NOMO-1 treated with DMSO at 0.1 percent for 48 hours (cell line): ENCODE measurements at regions not wholly inside any gene's neighbourhood (a gene's known extent, or its start where the extent isn't known, plus 50 kb on each side); places are given as distances from the start of the nearest gene placed in this dataset.

Source experiments
- DNase-seq: peaks from one replicate; lab custom pipeline; 2025; ENCODE audit not compliant: unreplicated experiment; lab: John Stamatoyannopoulos, UW

DNA sequence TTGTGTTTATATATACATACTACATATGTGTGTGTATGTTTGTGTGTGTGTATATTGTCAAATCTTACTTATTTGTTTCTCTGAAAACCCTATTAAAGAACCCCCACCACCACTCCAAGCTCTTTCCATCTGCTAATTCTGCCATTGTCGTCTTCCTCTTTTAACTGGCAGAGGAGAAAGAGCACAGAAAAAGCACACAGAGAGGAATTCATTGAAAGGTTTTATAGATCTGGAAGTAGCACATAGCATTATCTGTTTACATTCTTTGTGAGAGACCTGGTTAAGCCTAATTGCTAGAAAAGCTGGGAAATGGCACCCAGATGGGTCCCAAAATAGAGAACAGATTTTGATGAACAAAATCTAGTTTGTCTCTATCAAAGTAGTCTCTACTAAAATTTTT is 800.0 kb upstream of the PIK3C3 start:
- DNase-seq = no peak

DNA sequence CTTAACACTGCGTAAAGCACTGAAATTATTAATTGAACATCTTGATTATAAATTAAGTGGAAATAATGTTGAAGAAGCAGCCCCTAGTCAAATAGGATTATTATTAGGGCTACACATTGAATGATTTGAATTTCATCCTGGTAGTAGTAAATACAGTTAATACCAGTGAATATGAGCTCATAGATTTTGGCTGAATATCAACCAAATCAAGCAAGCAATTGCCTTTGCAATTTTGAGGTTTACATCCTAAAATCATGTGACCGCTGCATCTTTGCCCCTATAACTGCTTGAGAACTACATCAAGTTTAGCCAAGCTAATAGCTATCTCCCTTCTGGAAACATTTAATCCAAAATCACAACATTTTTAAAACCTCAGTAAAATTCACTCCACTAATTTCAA is 801.2 kb upstream of the PIK3C3 start:
- no peak for DNase-seq

DNA sequence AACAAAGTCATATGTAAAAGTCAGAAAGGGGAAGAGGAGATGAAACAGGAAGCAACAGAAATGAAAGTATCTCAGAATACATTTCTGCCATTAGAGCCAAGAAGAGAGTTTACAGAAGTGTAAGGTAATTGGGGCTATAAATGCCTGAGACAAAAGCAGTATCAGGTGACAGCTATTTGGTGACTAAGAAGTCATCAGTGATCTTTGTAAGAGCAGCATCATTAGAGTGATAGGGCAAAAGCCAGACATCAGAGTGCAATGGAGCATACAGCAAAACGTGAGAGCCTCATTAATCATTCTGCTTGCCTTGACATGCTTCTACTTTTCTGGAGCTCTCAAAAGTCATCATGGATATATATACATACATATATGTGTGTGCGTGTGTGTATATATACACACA is 804.7 kb upstream of the PIK3C3 start:
- DNase-seq = peak; percentile 20

DNA sequence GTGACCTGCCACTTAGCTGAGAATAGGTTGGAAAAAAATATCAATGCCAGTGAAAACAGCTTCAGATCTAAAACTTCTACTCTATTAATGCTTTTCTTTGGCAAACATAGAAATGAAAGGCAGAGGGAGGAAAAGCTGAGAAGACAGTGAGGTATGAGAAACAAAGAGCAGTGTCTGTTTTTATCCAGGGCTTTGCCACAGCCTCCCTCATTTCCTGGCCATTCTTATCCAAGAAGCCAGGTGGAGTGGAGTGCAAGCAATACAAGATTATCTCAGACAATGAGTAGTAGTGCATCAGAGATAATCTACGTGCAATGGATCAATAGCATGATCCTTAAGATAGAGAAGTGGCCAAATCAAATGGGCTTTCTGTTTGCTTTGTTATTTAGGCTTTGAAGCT is 808.7 kb upstream of the PIK3C3 start:
- DNase-seq = no peak

DNA sequence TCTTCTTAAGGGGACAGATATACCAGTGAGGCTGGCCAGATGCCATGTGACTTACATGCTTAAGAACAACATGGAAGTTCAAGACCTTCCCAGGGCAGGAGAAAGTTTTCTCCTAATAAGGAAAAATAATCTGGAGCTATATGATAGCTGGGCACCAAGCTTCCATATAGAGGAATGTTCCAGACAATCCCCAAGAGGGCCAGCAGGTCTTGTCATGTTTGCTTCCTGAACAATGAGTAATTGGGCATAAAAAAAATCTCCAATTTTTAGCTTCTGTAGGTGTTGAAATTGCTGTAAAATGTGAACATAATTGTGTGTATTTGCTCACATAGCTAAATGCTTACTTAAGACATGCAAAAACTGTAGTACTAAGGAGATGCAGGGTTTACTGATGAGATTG is 809.5 kb upstream of the PIK3C3 start:
- no peak for DNase-seq

DNA sequence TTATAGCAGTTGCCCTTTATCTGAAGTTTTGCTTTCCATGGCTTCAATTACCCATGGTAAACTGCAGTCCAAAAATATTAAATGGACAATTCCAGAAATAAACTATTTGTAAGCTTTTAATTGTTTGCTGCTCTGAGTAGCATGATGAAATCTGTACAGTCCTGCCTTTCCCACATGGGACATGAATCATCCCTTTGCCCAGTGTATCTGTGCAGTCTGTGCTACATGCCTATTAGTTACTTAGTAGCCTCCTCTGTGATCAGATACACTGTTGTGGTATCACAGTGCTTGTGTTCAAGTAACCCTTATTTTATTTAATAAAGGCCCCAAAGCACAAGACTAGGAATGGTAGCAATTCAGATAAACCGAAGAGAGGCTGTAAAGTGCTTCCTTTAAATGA is 810.6 kb upstream of the PIK3C3 start:
- DNase-seq = no peak

DNA sequence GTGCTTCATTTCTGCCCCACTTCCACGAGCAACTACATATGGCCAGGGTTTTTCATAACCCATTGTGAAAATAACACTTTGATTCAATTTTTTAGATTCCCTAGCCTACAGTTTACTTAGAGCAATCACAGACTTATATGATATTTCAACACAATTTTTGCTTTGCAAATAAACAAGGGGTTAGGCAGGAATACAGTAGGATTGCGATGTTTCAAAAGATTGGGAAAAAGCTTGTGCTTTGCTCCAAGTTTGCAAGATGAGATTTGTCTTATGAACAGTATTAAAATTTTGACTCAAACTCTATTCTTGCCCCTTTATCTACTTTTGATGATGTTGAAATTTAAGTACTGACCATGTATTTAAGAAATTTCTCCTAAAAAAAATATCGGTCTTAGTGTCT is 814.5 kb upstream of the PIK3C3 start:
- DNase-seq = no peak

DNA sequence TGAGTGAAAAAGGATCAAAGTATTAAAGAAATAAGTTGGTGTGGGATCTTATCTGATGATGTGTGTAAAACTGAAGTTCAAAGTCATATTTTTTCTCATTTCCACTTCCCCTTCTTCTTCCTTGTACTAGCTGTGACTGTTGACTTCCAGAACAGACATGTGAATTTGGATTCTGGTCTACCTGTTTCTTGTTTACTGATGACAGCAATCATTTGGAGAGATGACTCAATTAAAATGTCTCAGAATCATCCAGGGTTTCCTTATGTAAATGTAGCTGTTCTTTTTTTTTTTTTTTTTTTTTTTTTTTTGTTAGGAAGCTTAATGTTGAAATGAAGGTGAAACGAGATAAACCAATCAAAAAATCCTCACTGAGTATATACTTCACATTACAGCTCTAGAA is 819.9 kb upstream of the PIK3C3 start:
- DNase-seq = no peak

DNA sequence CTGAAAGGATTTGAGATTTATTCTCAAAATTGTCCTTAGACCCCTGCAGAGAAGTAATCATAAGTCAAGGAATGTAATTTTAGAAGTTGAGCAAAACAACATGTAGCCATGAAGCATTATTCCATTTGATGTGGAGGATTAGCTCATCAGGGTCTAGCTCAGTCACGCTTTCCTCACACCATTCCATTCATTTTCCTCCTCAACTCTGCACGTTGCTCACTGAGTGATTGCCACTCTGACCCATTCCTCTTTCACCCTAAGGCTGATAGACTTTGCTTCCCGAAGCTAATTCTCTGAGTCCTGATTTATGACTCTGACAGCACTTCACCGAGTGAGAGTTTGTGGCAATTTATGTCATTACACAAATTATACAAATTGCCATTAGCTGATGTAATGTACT is 820.6 kb upstream of the PIK3C3 start:
- DNase-seq = no peak

DNA sequence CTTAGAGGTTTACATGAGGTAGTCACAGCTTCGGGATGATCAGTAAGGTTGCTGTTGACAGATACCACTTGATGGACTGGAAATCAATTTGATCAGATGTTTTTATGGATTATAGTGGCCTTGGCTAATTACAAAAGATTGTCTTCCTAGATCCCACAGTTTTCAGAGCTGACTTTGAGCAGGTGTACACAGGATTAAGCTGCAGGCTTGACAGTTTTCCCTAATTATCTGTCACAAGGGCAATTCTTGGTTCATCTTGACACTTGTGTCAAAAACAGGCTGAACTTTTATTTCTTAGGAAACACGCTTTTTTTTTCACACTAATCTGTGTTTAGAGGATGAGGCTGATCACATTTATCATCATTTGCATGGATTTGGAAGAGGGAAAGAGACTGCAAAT is 824.0 kb upstream of the PIK3C3 start:
- DNase-seq = no peak

DNA sequence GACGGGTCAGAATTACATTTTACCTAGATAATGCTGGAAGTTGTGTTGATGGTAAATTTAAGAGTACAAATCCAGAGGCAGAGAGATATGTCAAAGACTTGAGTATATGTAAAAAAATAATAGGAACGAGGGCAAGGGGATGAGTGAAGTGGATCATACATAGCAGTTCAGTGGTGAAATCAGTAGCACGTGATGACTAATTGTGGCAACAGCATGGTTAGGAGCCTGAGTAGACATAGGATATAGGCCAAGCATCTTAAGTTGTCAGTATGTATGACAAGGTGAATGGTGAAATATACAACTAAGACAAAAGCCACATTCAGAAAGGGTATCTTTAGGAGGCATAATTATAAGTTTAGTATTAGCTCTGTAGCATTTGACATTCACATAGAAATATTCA is 826.5 kb upstream of the PIK3C3 start:
- DNase-seq = no peak

DNA sequence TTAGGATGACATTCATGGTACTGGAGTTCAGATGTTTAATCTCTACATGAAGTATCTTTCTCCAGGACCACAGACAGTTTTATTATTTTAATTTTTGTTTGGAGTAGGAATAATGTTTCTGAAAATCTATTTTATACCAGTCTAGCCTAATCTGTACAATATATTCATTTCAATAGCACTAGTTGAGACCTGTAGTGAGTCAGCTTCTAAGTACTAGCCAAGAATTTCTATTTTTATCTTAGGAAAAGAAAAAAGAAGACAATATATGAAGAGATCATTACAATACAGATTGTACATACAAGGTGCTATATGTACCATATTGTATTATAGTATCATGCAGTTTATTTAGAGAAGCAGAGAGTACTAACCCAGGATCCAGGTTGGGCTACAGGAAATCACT is 826.9 kb upstream of the PIK3C3 start:
- no peak for DNase-seq

DNA sequence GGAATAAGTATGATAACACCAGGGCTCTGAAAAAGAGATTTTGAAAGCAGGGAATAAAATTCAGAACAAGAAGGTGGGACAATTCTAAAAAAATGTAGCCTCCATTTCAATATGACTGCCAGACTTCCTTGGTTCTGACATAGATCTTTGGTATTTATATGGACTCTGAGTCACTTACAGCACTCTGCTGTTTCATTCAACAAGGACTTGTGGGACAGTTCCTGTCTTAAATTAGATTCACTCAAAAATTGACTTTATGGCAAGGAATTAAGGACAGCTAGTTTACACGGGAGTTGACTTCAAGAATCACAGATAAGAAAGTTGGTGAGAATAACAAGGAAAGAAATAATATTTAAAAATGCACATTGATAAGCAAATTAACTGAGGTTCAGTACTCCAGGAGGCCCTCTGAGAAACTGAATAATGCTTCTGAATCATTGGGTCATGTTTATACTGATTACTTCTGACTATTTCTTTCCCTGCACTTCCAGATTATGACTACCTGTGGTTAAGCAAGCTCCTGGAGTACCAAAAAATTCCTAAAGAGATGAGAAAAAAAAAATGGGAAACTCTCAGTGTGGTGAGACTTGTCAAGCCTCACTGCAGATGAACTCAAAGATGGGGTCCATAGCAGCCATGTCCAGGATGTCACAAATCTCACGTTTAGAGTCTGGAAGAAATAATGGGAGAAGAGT is 828.3 kb upstream of the PIK3C3 start:
- no peak for DNase-seq

DNA sequence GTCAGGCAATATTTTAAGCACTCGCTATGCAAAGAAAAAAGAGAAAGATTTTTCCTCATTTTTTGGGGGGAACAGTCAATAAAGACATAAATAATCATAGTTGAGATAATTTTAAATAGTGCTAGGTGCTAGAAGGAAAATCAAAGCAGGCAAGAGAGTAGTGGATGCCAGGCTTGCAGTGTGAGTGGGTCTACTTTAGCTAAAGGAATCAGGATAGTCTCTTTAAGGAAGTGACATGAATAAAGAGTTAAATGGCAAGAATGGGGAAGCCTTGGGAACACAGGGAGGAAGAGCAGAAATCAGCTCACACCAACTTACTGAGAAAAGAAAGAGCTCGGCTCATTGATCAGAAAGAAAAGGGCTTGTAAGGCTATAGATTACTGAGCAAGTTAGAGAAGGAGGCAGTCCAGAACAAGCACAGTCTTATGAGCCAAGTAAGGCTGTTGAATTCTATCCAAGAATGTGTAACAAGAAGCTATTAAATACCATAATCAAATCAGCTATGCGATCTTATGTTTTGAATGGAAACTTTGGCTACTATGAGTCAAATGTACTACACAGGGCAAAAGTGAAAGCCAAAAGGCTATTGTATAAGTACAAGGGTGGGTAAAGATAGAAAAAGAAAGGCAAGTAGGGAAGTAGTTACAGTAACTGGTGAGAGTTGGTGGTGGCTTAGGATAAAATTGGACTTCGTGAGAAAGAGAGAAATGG is 833.8 kb upstream of the PIK3C3 start:
- DNase-seq = no peak

DNA sequence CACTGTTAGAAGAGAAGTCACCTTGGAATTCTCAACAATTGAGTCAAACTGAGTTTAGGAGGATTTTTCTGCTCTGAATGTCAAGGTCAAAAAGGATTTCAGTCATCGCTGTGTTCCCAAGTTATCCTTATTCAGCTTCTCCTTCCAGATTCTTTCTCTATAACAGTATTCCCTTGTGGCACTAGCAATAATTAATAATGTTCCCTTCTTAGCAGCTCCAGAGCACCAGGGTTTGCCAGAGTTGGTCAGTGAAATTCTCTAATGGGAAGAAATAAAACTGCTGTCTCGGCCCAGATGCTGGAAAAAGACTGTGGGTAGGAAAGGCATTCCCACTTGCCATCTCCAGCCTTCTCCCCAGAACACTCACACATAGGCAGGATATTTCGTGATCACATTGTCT is 836.0 kb upstream of the PIK3C3 start:
- DNase-seq = no peak

DNA sequence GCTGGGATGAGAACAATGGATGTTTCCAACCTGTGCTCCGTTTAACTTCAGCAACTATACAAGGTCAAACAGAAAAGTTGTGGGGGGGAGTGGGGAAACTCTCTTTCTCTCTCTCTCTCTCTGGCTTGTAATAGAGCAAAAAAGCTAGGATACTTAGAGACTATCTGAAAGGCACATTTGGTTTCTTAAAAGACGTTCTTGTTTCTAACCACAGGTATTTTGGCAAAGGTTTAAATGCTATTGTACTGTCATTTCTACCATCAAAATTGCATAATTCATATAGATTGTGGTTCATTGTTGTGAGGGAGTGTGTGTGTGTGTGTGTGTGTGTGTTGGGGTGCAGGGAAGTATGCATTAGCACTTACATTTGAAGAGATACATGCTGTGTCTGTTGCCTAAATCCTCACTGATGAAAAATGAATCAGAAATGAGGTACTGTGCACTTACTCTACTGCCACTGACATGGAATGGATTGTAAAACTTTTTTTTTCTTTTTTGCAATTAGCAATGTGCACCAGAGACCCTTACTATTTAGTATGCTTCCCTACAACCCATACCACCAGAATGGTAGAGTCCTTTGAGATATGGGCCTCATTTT is 841.0 kb upstream of the PIK3C3 start:
- DNase-seq = no peak

DNA sequence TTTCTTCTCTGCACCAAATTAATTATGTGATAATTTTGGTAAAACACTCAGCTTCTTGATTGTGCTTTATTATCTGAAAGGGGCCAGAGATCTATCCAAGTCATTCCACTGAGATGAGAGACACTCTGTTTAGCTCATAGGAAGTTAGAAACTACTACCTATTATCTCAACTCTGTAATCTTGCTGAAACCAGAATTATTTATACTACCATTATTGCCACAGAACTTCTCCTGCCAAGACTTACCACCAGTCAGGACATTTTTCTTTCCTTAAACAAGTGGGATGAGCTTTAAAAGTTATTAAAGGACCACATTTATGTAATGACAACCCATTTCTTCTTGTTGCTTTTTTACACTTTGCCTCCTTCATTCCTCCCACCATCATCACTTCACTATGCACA is 855.6 kb upstream of the PIK3C3 start:
- no peak for DNase-seq

DNA sequence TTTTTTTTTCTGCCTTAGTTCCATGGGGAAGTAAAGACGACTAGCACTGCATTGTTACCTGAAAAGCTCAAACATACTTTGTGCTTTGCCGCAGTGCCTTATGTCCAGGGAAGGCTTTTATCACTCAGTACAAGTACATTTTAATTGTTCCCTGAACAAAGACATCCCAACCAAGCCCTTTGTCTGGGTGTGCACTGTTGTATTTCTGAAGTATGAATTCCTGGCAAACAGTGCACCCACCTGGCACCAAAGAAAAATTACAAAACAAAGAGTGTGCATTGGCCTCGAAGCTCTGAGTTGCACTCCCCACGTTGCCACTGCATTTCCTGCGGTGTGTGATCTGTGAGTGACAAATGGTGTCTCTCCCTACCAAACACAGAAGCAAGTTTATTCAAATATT is 858.5 kb upstream of the PIK3C3 start:
- DNase-seq = no peak

DNA sequence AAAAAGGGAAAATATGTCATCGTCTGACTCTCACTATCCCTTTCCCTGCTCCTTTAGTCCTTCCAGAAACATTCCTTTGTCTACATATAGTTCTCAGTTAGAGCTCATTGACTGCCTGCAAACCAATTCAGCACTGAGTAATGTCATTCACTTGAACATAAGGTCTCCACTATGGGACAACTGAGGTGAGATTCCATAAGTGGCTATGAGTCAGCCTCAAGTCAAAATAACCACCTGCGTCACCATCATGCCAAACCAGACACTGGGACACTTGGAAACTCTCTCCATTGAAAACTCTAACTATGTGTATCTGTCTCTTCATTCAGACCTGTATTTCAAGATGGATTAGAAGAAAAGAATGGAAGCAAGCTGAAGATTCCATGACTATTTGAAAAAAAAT is 878.0 kb upstream of the PIK3C3 start:
- DNase-seq = no peak

DNA sequence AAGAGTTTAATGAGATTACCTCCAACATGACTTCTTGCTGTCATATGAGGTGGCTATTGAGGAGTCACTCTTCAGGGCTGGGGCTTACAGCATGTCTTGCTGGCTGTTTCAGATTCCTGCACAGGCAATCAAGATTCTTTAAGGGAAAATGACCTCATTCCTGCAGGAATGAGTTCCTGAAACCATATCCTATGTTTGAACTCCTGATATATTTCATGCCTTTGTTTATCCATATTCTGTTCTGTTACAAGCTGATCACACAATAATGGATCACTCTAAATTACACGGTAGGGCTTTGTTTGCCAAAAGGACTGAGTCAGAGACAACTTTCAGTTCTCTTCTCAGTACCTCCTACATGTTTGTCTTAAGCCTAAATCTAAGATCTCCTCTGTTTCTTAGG is 879.8 kb upstream of the PIK3C3 start:
- DNase-seq = no peak

DNA sequence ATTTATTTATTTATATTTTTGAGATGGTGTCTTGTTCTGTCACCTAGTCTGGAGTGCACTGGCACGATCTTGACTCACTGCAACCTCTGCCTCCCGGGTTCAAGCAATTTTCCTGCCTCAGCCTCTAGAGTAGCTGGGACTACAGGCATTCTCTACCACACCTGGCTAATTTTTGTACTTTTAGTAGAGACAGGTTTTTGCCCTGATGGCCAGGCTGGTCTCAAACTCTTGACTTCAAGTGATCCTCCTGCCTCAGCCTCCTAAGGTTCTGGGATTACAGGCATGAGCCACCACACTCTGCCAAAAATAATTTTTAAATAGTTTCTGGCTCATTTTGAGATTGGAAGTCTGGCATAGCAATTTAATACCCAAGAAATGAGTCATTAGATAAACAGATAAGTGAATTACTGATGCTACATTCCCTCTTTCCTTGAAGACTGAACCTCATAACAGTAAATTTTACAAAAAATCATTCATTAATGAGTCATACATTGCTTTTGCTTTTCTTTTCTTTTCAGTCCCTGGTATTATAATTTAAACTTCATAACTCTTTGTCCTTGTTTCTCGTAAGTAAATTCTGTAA is 881.6 kb upstream of the PIK3C3 start:
- DNase-seq = no peak

DNA sequence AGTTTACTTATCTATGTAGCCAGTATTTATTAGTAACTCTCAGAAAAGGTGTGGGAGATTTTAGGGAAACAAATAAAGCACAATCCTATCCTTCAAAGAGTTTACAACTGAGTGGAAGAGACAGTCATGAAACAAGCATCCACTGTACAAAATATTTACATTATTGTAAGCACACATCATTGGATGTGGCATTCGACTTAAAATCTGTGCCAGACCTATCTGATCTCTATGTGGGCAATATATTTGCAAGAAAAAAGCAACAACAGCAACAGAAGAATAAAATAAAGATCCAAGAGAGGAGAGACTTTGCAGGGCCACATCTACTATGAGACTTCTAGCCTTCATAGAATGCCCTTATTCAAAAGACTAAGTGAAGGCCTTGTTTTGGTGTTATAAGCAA is 882.1 kb upstream of the PIK3C3 start:
- no peak for DNase-seq
